Activated naive CD8-positive, alpha-beta T cell treated with anti-CD3 and anti-CD28 coated beads, Interleukin-2, amount 10 ng/mL, durations not matched to agents 7 days and 5 days (primary cell): ENCODE measurements at regions not wholly inside any gene's neighbourhood (a gene's known extent, or its start where the extent isn't known, plus 50 kb on each side); places are given as distances from the start of the nearest gene placed in this dataset.
"Not testable (repeated sequence)": the region's sequence is repeated elsewhere in the genome, so short reads cannot be mapped to it uniquely, and the experiment has no call there.

ENCODE experiments used
- ATAC-seq: fragments of 150-1000 bp; cut with Tn5 transposase; one replicate; pipeline ENCODE4 v1.10.0; 2021; ENCODE audit warnings: low read depth, moderate library complexity
- POLR2A ChIA-PET: fragments of 350-600 bp; sonication (Branson Sonifier 250); formaldehyde crosslinking; loops from one replicate; lab custom pipeline; 2021; ENCODE audit warnings: antibody characterized with exemption; lab: Charles Lee
- DNase-seq: peaks from one replicate; pipeline ENCODE4 v3.0.0; 2021
- H3K27ac Mint-ChIP-seq: one replicate; pipeline ENCODE4 v1.8.0; 2022; ENCODE audit warnings: mild to moderate bottlenecking, mixed read lengths
- H3K27me3 Mint-ChIP-seq: one replicate; pipeline ENCODE4 v1.8.0; 2022; ENCODE audit warnings: mild to moderate bottlenecking, moderate library complexity, mixed read lengths
- H3K36me3 Mint-ChIP-seq: one replicate; pipeline ENCODE4 v1.8.0; 2021; ENCODE audit warnings: mild to moderate bottlenecking, mixed read lengths
- H3K4me1 Mint-ChIP-seq: one replicate; pipeline ENCODE4 v1.8.0; 2021; ENCODE audit warnings: mixed read lengths
- H3K4me3 Mint-ChIP-seq: one replicate; pipeline ENCODE4 v1.8.0; 2022; ENCODE audit warnings: mild to moderate bottlenecking, moderate library complexity, mixed read lengths
- H3K9me3 Mint-ChIP-seq: one replicate; pipeline ENCODE4 v1.8.0; 2021; ENCODE audit warnings: mixed read lengths

GRCh38 chr16:55021595-55022475 is 91.2 kb downstream of the IRX5 start:
- POLR2A ChIA-PET = no interaction called here
- ATAC-seq (no peak), DNase-seq (no peak)
- H3K36me3 Mint-ChIP-seq = peaks cover 4% of the 10 kb centered on the region
- peaks cover 9% of the 10 kb centered on the region for H3K9me3 Mint-ChIP-seq
- no peak overlapping the region for H3K4me3 Mint-ChIP-seq
- peaks cover 2% of the 10 kb centered on the region for H3K4me1 Mint-ChIP-seq
- no peak overlapping the region for H3K27ac Mint-ChIP-seq
- H3K27me3 Mint-ChIP-seq = peaks cover 8% of the 10 kb centered on the region

GRCh38 chr16:55027260-55027659 is 96.6 kb downstream of the IRX5 start:
- H3K4me3 Mint-ChIP-seq, H3K9me3 Mint-ChIP-seq, ATAC-seq, POLR2A ChIA-PET, H3K27me3 Mint-ChIP-seq, H3K27ac Mint-ChIP-seq, DNase-seq, H3K36me3 Mint-ChIP-seq, H3K4me1 Mint-ChIP-seq: not testable (repeated sequence)

GRCh38 chr16:55029509-55029908 is 98.8 kb downstream of the IRX5 start:
- POLR2A ChIA-PET = no interaction called here
- Mint-ChIP-seq H3K27me3 (peaks cover 2% of the 10 kb centered on the region), H3K9me3 (peaks cover 2% of the 10 kb centered on the region), H3K4me3 (no peak overlapping the region), H3K4me1 (no peaks in the 10 kb centered on the region), H3K27ac (no peak overlapping the region), H3K36me3 (no peaks in the 10 kb centered on the region)
- DNase-seq = no peak
- ATAC-seq = no peak

- Mint-ChIP-seq H3K27ac (no peak overlapping the region), H3K9me3 (peaks cover 2% of the 10 kb centered on the region), H3K27me3 (peaks cover 2% of the 10 kb centered on the region), H3K4me1 (no peaks in the 10 kb centered on the region), H3K4me3 (no peak overlapping the region), H3K36me3 (no peaks in the 10 kb centered on the region)
- DNase-seq (no peak), ATAC-seq (no peak)
- POLR2A ChIA-PET = no interaction called here
Observed at GRCh38 chr16:55030944-55031343, 100.3 kb downstream of the IRX5 start.

GRCh38 chr16:55031481-55031880 is 100.8 kb downstream of the IRX5 start:
- H3K27ac Mint-ChIP-seq = no peak overlapping the region
- no peak for ATAC-seq
- no peak for DNase-seq
- H3K4me3 Mint-ChIP-seq = no peak overlapping the region
- H3K27me3 Mint-ChIP-seq = peaks cover 2% of the 10 kb centered on the region
- peaks cover 2% of the 10 kb centered on the region for H3K9me3 Mint-ChIP-seq
- no peaks in the 10 kb centered on the region for H3K4me1 Mint-ChIP-seq
- no peaks in the 10 kb centered on the region for H3K36me3 Mint-ChIP-seq
- POLR2A ChIA-PET = no interaction called here

GRCh38 chr16:55033225-55034156 is 102.8 kb downstream of the IRX5 start:
- peaks cover 2% of the 10 kb centered on the region for H3K27me3 Mint-ChIP-seq
- ATAC-seq = no peak

GRCh38 chr16:55035029-55035428 is 104.4 kb downstream of the IRX5 start:
- H3K4me1 Mint-ChIP-seq = no peaks in the 10 kb centered on the region
- H3K9me3 Mint-ChIP-seq = no peaks in the 10 kb centered on the region
- H3K36me3 Mint-ChIP-seq = no peaks in the 10 kb centered on the region
- H3K27ac Mint-ChIP-seq = no peak overlapping the region
- H3K27me3 Mint-ChIP-seq = peaks cover 2% of the 10 kb centered on the region
- DNase-seq = no peak
- ATAC-seq = no peak
- POLR2A ChIA-PET = no interaction called here
- no peak overlapping the region for H3K4me3 Mint-ChIP-seq

More at GRCh38 chr16:55033225-55034156, 102.8 kb downstream of the IRX5 start:
- Mint-ChIP-seq H3K4me3 (no peak overlapping the region), H3K36me3 (no peaks in the 10 kb centered on the region), H3K4me1 (no peaks in the 10 kb centered on the region), H3K9me3 (peaks cover 2% of the 10 kb centered on the region), H3K27ac (no peak overlapping the region)
- no peak for DNase-seq
- POLR2A ChIA-PET = no interaction called here

GRCh38 chr16:55035956-55036355 is 105.3 kb downstream of the IRX5 start:
- Mint-ChIP-seq H3K9me3 (no peaks in the 10 kb centered on the region), H3K27ac (no peak overlapping the region), H3K4me3 (no peak overlapping the region), H3K27me3 (no peaks in the 10 kb centered on the region), H3K4me1 (no peaks in the 10 kb centered on the region), H3K36me3 (no peaks in the 10 kb centered on the region)
- no peak for DNase-seq
- ATAC-seq = no peak
- POLR2A ChIA-PET = no interaction called here

- Mint-ChIP-seq H3K4me3 (no peak overlapping the region), H3K27me3 (no peaks in the 10 kb centered on the region), H3K36me3 (no peaks in the 10 kb centered on the region), H3K27ac (no peak overlapping the region), H3K9me3 (no peaks in the 10 kb centered on the region), H3K4me1 (no peaks in the 10 kb centered on the region)
- ATAC-seq (no peak), DNase-seq (no peak)
- POLR2A ChIA-PET = no interaction called here
Observed at GRCh38 chr16:55036371-55036821, 105.7 kb downstream of the IRX5 start.

GRCh38 chr16:55037046-55037445 is 106.4 kb downstream of the IRX5 start:
- ATAC-seq (no peak), DNase-seq (no peak)
- no peak overlapping the region for H3K4me3 Mint-ChIP-seq
- H3K27me3 Mint-ChIP-seq = no peaks in the 10 kb centered on the region
- no peaks in the 10 kb centered on the region for H3K36me3 Mint-ChIP-seq
- H3K27ac Mint-ChIP-seq = no peak overlapping the region
- POLR2A ChIA-PET = no interaction called here
- no peaks in the 10 kb centered on the region for H3K4me1 Mint-ChIP-seq
- no peaks in the 10 kb centered on the region for H3K9me3 Mint-ChIP-seq

- DNase-seq = no peak
- Mint-ChIP-seq H3K36me3 (no peaks in the 10 kb centered on the region), H3K27me3 (no peaks in the 10 kb centered on the region), H3K4me1 (no peaks in the 10 kb centered on the region), H3K4me3 (no peak overlapping the region), H3K9me3 (no peaks in the 10 kb centered on the region), H3K27ac (no peak overlapping the region)
- POLR2A ChIA-PET = no interaction called here
- no peak for ATAC-seq
Observed at GRCh38 chr16:55037966-55038365, 107.3 kb downstream of the IRX5 start.

- Mint-ChIP-seq H3K27ac (no peak overlapping the region), H3K27me3 (no peaks in the 10 kb centered on the region), H3K4me3 (no peak overlapping the region), H3K36me3 (no peaks in the 10 kb centered on the region), H3K4me1 (no peaks in the 10 kb centered on the region), H3K9me3 (no peaks in the 10 kb centered on the region)
- POLR2A ChIA-PET = no interaction called here
- DNase-seq (no peak), ATAC-seq (no peak)
Observed at GRCh38 chr16:55039042-55039441, 108.4 kb downstream of the IRX5 start.

GRCh38 chr16:55039511-55039910 is 108.8 kb downstream of the IRX5 start:
- ATAC-seq = no peak
- no peaks in the 10 kb centered on the region for H3K27me3 Mint-ChIP-seq
- H3K27ac Mint-ChIP-seq = no peak overlapping the region
- DNase-seq = no peak
- no peaks in the 10 kb centered on the region for H3K4me1 Mint-ChIP-seq
- no peaks in the 10 kb centered on the region for H3K36me3 Mint-ChIP-seq
- H3K9me3 Mint-ChIP-seq = no peaks in the 10 kb centered on the region
- POLR2A ChIA-PET = no interaction called here
- no peak overlapping the region for H3K4me3 Mint-ChIP-seq
